ENCODE measurements at regions not wholly inside any gene's neighbourhood (a gene's known extent, or its start where the extent isn't known, plus 50 kb on each side); places are given as distances from the start of the nearest gene placed in this dataset.

GRCh38 chr4:56742080-56742871, 61.2 kb upstream of the HOPX start:
- H3K4me1 Mint-ChIP-seq (ENCODE audit: low read depth), result peaks cover 3% of the 10 kb centered on the region
- TF ChIP-seq CTCF (IDR thresholded peaks at IDR 0.05), result no peak
- H3K4me3 Mint-ChIP-seq, result no peak overlapping the region
- H3K27ac Mint-ChIP-seq, result no peak overlapping the region
- no peaks in the 10 kb centered on the region for H3K27me3 Mint-ChIP-seq
- H3K9me3 Mint-ChIP-seq, result no peaks in the 10 kb centered on the region
- POLR2A ChIA-PET, result no interaction called here
- CTCF ChIA-PET, result interaction anchor here (1.0 kb wide), 1 partner anchor 17 kb away, joined by 3 read pairs; no protein-coding TSS in a partner anchor
- DNase-seq, result no peak
- no peaks in the 10 kb centered on the region for H3K36me3 Mint-ChIP-seq (ENCODE audit: low read depth)
- intact Hi-C loops (cut with micrococcal nuclease), result no loop called here
- no peak for ATAC-seq

- Mint-ChIP-seq H3K4me3 (no peak overlapping the region), H3K9me3 (no peaks in the 10 kb centered on the region), H3K27ac (no peak overlapping the region), H3K36me3 (ENCODE audit: low read depth) (no peaks in the 10 kb centered on the region), H3K4me1 (ENCODE audit: low read depth) (peaks cover 3% of the 10 kb centered on the region), H3K27me3 (no peaks in the 10 kb centered on the region)
- POLR2A ChIA-PET, result no interaction called here
- intact Hi-C loops (cut with micrococcal nuclease), result no loop called here
- DNase-seq (no peak), ATAC-seq (no peak)
- CTCF ChIA-PET, result interaction anchor here (1.0 kb wide), 1 partner anchor 17 kb away, joined by 3 read pairs; no protein-coding TSS in a partner anchor
- TF ChIP-seq CTCF (IDR thresholded peaks at IDR 0.05), result no peak
Observed at GRCh38 chr4:56741595-56741994, 60.5 kb upstream of the HOPX start.

- no peaks in the 10 kb centered on the region for H3K9me3 Mint-ChIP-seq
- ChIA-PET POLR2A (no interaction called here), CTCF (no interaction called here)
- no peak overlapping the region for H3K4me3 Mint-ChIP-seq
- DNase-seq (no peak), ATAC-seq (no peak)
- intact Hi-C loops (cut with micrococcal nuclease), result no loop called here
- no peaks in the 10 kb centered on the region for H3K27me3 Mint-ChIP-seq
- no peak for TF ChIP-seq CTCF (IDR thresholded peaks at IDR 0.05)
- no peak overlapping the region for H3K27ac Mint-ChIP-seq
- no peaks in the 10 kb centered on the region for H3K36me3 Mint-ChIP-seq (ENCODE audit: low read depth)
- peaks cover 3% of the 10 kb centered on the region for H3K4me1 Mint-ChIP-seq (ENCODE audit: low read depth)
Observed at GRCh38 chr4:56739066-56739777, 58.1 kb upstream of the HOPX start.

DNA sequence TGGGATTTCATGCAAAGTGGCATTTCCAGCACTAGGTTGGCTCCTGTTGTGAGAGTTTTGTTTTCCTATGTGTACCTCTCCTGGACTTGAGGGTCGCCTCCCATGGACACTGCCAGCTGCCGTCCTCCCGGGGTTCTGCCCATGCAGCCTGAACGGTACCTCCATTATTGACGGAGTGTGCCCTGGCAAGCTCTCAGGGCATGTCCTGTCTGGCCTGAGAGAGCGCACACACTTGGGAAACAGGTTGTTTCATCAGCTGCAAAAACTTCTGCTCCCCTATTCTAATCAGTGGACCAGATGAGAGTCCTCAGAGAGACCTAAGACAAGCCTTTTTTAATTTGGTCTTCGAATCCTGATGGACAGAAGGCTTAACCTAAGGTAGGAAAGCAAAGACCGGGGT, 56.6 kb upstream of the HOPX start:
- no peaks in the 10 kb centered on the region for H3K36me3 Mint-ChIP-seq (ENCODE audit: low read depth)
- ATAC-seq (no peak), DNase-seq (no peak)
- no peaks in the 10 kb centered on the region for H3K9me3 Mint-ChIP-seq
- H3K4me3 Mint-ChIP-seq, result no peak overlapping the region
- CTCF ChIA-PET, result no interaction called here
- no peak for TF ChIP-seq CTCF (IDR thresholded peaks at IDR 0.05)
- no peaks in the 10 kb centered on the region for H3K27me3 Mint-ChIP-seq
- H3K4me1 Mint-ChIP-seq (ENCODE audit: low read depth), result no peaks in the 10 kb centered on the region
- H3K27ac Mint-ChIP-seq, result no peak overlapping the region
- intact Hi-C loops (cut with micrococcal nuclease), result no loop called here
- POLR2A ChIA-PET, result no interaction called here

GRCh38 chr4:56733352-56733751, 52.3 kb upstream of the HOPX start:
- Mint-ChIP-seq H3K27ac (no peak overlapping the region), H3K27me3 (no peaks in the 10 kb centered on the region), H3K4me1 (ENCODE audit: low read depth) (no peaks in the 10 kb centered on the region), H3K9me3 (no peaks in the 10 kb centered on the region), H3K36me3 (ENCODE audit: low read depth) (no peaks in the 10 kb centered on the region), H3K4me3 (no peak overlapping the region)
- DNase-seq (no peak), ATAC-seq (no peak)
- no peak for TF ChIP-seq CTCF (IDR thresholded peaks at IDR 0.05)
- POLR2A ChIA-PET, result no interaction called here
- intact Hi-C loops (cut with micrococcal nuclease), result no loop called here
- CTCF ChIA-PET, result no interaction called here
